ENCODE measurements at regions not wholly inside any gene's neighbourhood (a gene's known extent, or its start where the extent isn't known, plus 50 kb on each side); places are given as distances from the start of the nearest gene placed in this dataset.

DNA sequence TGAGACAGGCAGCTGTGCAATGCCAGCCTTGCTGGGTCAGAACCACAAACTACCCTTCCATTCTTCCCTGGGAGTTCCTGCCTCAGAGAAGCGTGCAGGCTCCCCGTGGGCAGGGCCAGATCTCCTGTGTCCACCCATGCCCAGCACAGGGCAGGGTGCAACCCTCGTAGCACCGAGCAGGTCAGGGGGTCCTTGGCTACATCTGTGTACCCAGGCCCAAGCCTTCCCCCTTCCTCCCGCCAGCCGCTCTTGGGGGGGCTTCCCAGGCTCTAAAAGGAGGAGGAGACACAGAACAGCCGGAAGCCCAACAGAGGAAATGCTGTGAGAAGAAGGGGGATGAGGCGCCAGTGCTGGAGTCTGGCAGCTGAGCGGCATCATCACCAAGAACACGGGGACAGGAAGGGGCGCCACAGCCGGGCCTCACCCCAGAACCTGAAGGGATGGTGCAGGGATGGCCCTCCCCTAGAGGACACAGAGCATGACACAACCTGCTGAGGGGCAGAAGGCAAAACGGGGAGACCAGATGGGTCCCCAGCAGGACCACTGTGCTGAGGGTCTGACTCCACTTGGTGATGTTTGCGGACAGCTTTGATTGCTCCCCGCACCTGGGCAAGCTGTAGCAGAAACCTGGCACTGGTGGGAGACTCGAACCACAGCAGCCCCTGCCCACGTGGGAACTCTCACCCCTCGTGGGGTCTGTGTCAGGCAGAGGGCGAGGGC, 233.2 kb downstream of the NPHP4 start:
- Histone ChIP-seq H3K27me3 (ENCODE audit: insufficient read depth, low read depth, low read length) (no peaks in the 10 kb centered on the region), H3F3A (ENCODE audit: insufficient read depth, low read length, poor library complexity, severe bottlenecking) (no peaks in the 10 kb centered on the region), H3K27ac (ENCODE audit: low read length) (no peak overlapping the region)

DNA sequence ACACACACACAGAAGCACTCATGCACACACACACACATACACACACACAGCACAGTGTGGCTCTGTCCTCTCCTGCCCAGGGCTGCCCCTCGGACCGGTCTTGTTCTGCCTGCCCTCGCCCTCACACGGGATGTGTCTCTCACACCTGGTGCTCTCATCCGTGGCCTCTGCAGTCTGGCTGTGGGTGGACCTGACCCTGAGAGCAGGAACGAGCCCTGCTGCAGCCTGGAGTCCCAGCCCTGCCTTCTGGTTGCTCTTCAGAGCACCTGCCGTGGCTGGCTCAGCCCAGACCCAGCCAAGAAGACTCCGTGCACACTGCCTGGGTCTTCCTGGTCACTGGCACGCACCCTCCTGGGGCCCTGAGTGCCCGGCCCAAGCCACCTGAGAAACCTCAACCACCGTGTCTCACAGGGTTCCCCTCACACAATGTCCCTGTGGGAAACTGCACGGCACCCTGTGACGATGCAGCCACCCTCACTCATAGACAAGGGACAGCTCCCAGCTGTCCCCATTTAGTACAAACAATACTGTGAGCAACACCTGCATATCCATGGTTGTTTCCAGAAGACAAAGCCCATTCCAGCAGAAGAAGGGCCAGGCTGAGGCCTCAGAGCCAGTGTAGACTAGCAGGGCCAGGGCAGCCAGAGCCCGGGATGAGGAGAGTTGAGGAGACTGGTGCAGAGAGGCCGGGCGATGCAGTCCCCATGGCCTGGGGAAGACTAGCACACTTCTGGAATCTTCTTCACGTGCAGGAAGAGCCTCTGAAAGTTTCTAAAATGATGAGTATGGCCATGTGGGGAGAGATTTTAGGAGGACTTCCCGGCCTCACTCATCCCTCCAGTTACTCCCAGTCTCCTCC, 234.0 kb downstream of the NPHP4 start:
- Histone ChIP-seq H2AFZ (ENCODE audit: low read depth, low read length) (no peak overlapping the region), H3K4me2 (ENCODE audit: low read length) (no peak overlapping the region), H4K20me1 (ENCODE audit: insufficient read depth) (no peaks in the 10 kb centered on the region), H3K9me2 (ENCODE audit: insufficient read depth, low read length) (no peaks in the 10 kb centered on the region), H3F3A (ENCODE audit: insufficient read depth, low read length, poor library complexity, severe bottlenecking) (no peaks in the 10 kb centered on the region), H3K36me3 (ENCODE audit: insufficient read depth, low read length) (no peaks in the 10 kb centered on the region), H3K4me3 (ENCODE audit: low read length) (no peak overlapping the region), H3K27ac (ENCODE audit: low read length) (no peak overlapping the region), H3K27me3 (ENCODE audit: insufficient read depth, low read depth, low read length) (no peaks in the 10 kb centered on the region), H3K79me2 (replicated peaks; ENCODE audit: insufficient read depth, low read length) (no peaks in the 10 kb centered on the region), H3K9ac (ENCODE audit: low read length) (no peak overlapping the region), H3K9me3 (ENCODE audit: low read length) (no peaks in the 10 kb centered on the region)
- no peak for TF ChIP-seq SMC3 (conservative IDR thresholded peaks at IDR 0.05; ENCODE audit: poor library complexity)
- no peak for TF ChIP-seq MXI1 (conservative IDR thresholded peaks at IDR 0.05; ENCODE audit: poor library complexity, severe bottlenecking)
- TF ChIP-seq EP300 (conservative IDR thresholded peaks at IDR 0.05; ENCODE audit: poor library complexity, severe bottlenecking): no peak
- no peak for TF ChIP-seq TAF1 (IDR thresholded peaks at IDR 0.05; ENCODE audit: low read depth)
- TF ChIP-seq RAD21 (conservative IDR thresholded peaks at IDR 0.05): no peak
- no peak for TF ChIP-seq EZH2 (IDR thresholded peaks at IDR 0.05; ENCODE audit: borderline replicate concordance, insufficient read depth, low read length, poor library complexity, severe bottlenecking)
- TF ChIP-seq, protein P1, sequence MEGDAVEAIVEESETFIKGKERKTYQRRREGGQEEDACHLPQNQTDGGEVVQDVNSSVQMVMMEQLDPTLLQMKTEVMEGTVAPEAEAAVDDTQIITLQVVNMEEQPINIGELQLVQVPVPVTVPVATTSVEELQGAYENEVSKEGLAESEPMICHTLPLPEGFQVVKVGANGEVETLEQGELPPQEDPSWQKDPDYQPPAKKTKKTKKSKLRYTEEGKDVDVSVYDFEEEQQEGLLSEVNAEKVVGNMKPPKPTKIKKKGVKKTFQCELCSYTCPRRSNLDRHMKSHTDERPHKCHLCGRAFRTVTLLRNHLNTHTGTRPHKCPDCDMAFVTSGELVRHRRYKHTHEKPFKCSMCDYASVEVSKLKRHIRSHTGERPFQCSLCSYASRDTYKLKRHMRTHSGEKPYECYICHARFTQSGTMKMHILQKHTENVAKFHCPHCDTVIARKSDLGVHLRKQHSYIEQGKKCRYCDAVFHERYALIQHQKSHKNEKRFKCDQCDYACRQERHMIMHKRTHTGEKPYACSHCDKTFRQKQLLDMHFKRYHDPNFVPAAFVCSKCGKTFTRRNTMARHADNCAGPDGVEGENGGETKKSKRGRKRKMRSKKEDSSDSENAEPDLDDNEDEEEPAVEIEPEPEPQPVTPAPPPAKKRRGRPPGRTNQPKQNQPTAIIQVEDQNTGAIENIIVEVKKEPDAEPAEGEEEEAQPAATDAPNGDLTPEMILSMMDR (IDR thresholded peaks at IDR 0.05; ENCODE audit: poor library complexity, severe bottlenecking): no peak

More for the DNA sequence above, 233.2 kb downstream of the NPHP4 start:
- Histone ChIP-seq H3K9me2 (ENCODE audit: insufficient read depth, low read length) (no peaks in the 10 kb centered on the region), H3K4me3 (ENCODE audit: low read length) (no peak overlapping the region), H3K9ac (ENCODE audit: low read length) (no peak overlapping the region), H3K4me2 (ENCODE audit: low read length) (no peak overlapping the region), H2AFZ (ENCODE audit: low read depth, low read length) (no peak overlapping the region), H3K79me2 (replicated peaks; ENCODE audit: insufficient read depth, low read length) (no peaks in the 10 kb centered on the region), H4K20me1 (ENCODE audit: insufficient read depth) (no peaks in the 10 kb centered on the region), H3K36me3 (ENCODE audit: insufficient read depth, low read length) (no peaks in the 10 kb centered on the region), H3K9me3 (ENCODE audit: low read length) (no peaks in the 10 kb centered on the region)
- TF ChIP-seq, protein P2, sequence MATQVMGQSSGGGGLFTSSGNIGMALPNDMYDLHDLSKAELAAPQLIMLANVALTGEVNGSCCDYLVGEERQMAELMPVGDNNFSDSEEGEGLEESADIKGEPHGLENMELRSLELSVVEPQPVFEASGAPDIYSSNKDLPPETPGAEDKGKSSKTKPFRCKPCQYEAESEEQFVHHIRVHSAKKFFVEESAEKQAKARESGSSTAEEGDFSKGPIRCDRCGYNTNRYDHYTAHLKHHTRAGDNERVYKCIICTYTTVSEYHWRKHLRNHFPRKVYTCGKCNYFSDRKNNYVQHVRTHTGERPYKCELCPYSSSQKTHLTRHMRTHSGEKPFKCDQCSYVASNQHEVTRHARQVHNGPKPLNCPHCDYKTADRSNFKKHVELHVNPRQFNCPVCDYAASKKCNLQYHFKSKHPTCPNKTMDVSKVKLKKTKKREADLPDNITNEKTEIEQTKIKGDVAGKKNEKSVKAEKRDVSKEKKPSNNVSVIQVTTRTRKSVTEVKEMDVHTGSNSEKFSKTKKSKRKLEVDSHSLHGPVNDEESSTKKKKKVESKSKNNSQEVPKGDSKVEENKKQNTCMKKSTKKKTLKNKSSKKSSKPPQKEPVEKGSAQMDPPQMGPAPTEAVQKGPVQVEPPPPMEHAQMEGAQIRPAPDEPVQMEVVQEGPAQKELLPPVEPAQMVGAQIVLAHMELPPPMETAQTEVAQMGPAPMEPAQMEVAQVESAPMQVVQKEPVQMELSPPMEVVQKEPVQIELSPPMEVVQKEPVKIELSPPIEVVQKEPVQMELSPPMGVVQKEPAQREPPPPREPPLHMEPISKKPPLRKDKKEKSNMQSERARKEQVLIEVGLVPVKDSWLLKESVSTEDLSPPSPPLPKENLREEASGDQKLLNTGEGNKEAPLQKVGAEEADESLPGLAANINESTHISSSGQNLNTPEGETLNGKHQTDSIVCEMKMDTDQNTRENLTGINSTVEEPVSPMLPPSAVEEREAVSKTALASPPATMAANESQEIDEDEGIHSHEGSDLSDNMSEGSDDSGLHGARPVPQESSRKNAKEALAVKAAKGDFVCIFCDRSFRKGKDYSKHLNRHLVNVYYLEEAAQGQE (IDR thresholded peaks at IDR 0.05; ENCODE audit: borderline replicate concordance): no peak
- TF ChIP-seq EZH2 (IDR thresholded peaks at IDR 0.05; ENCODE audit: borderline replicate concordance, insufficient read depth, low read length, poor library complexity, severe bottlenecking): no peak
- TF ChIP-seq TAF1 (IDR thresholded peaks at IDR 0.05; ENCODE audit: low read depth): no peak
- TF ChIP-seq POLR2AphosphoS5 (IDR thresholded peaks at IDR 0.05): no peak
- no peak for TF ChIP-seq SMC3 (conservative IDR thresholded peaks at IDR 0.05; ENCODE audit: poor library complexity)
- no peak for TF ChIP-seq RAD21 (conservative IDR thresholded peaks at IDR 0.05)
- no peak for TF ChIP-seq EP300 (conservative IDR thresholded peaks at IDR 0.05; ENCODE audit: poor library complexity, severe bottlenecking)
- TF ChIP-seq, protein P1 (IDR thresholded peaks at IDR 0.05; ENCODE audit: poor library complexity, severe bottlenecking): no peak
- TF ChIP-seq MXI1 (conservative IDR thresholded peaks at IDR 0.05; ENCODE audit: poor library complexity, severe bottlenecking): no peak
